Jurkat, Clone E6-1 (cell line): ENCODE measurements at regions not wholly inside any gene's neighbourhood (a gene's known extent, or its start where the extent isn't known, plus 50 kb on each side); places are given as distances from the start of the nearest gene placed in this dataset.
A peak's percentile ranks its signal among the peaks of the same experiment; 100 is the strongest.

ENCODE experiments used
- DNase-seq: peaks from one replicate; pipeline ENCODE4 v3.0.0-alpha.2; 2011; ENCODE audit warnings: low read depth, low spot score
- H3K4me3 ChIP-seq: 2 replicates; pipeline ENCODE4 v1.5.1; 2011; ENCODE audit warnings: mild to moderate bottlenecking, low read length, control low read depth, moderate library complexity

- peak overlapping the region; percentile 39 for H3K4me3 ChIP-seq
- DNase-seq: peak; percentile 91
These were observed 63.9 kb upstream of the RPH3AL start for GRCh38 chr17:416293-417206.

- H3K4me3 ChIP-seq: peak overlapping the region; percentile 34
- DNase-seq: peak; percentile 90
These were observed 61.2 kb upstream of the RPH3AL start for GRCh38 chr17:413706-414380.

- H3K4me3 ChIP-seq: peak overlapping the region; percentile 34
- peak; percentile 32 for DNase-seq
These were observed 60.4 kb upstream of the RPH3AL start for GRCh38 chr17:413016-413350.

- peak; percentile 81 for DNase-seq
- H3K4me3 ChIP-seq: peak overlapping the region; percentile 34; the same call in 1 of the 2 replicates
These were observed 59.8 kb upstream of the RPH3AL start for GRCh38 chr17:412211-413015.

- no peak for DNase-seq
- H3K4me3 ChIP-seq: peak overlapping the region; percentile 89
These were observed 59.0 kb upstream of the RPH3AL start for GRCh38 chr17:411421-412120.

GRCh38 chr17:410543-411401, 58.2 kb upstream of the RPH3AL start:
- peak overlapping the region; percentile 89 for H3K4me3 ChIP-seq
- peak; percentile 89 for DNase-seq

GRCh38 chr17:409848-410542, 57.4 kb upstream of the RPH3AL start:
- peak overlapping the region; percentile 89 for H3K4me3 ChIP-seq
- peak; percentile 97 for DNase-seq

GRCh38 chr17:409308-409847, 56.8 kb upstream of the RPH3AL start:
- no peak for DNase-seq
- peak overlapping the region; percentile 89 for H3K4me3 ChIP-seq

GRCh38 chr17:404703-405102, 52.1 kb upstream of the RPH3AL start:
- DNase-seq: no peak
- no peak overlapping the region for H3K4me3 ChIP-seq
